ENCODE measurements at regions not wholly inside any gene's neighbourhood (a gene's known extent, or its start where the extent isn't known, plus 50 kb on each side); places are given as distances from the start of the nearest gene placed in this dataset.

- no peaks in the 10 kb centered on the region for H3F3A ChIP-seq (ENCODE audit: insufficient read depth)
- no peaks in the 10 kb centered on the region for H3K27me3 ChIP-seq (ENCODE audit: low read length)
- no peaks in the 10 kb centered on the region for H3K36me3 ChIP-seq (ENCODE audit: low read length)
- no peaks in the 10 kb centered on the region for H3K79me2 ChIP-seq (ENCODE audit: insufficient read depth, low read length)
- no peak overlapping the region for H3K4me2 ChIP-seq (ENCODE audit: low read depth, low read length, poor library complexity, severe bottlenecking)
- no peak overlapping the region for H2AFZ ChIP-seq (ENCODE audit: low read depth, low read length, severe bottlenecking)
- no peaks in the 10 kb centered on the region for H3K9me2 ChIP-seq (replicated peaks; ENCODE audit: insufficient read depth, low read length)
- no peak overlapping the region for H3K4me3 ChIP-seq (ENCODE audit: insufficient read depth, low read length, poor library complexity, severe bottlenecking)
- no peaks in the 10 kb centered on the region for H4K20me1 ChIP-seq (ENCODE audit: low read depth, low read length)
- no peak overlapping the region for H3K27ac ChIP-seq (ENCODE audit: low read depth, low read length)
- H3K9ac ChIP-seq (ENCODE audit: low read length): no peak overlapping the region
- no peaks in the 10 kb centered on the region for H3K9me3 ChIP-seq (ENCODE audit: insufficient read depth, low read length)
- TF ChIP-seq EZH2phosphoT487 (conservative IDR thresholded peaks at IDR 0.05; ENCODE audit: low read length): no peak
- no peak for TF ChIP-seq CTCF (IDR thresholded peaks at IDR 0.05; ENCODE audit: insufficient read depth, low read length, poor library complexity, severe bottlenecking)
These were observed 179.9 kb upstream of the TMEM72 start for GRCh38 chr10:44731283-44731682.

- TF ChIP-seq EZH2phosphoT487 (conservative IDR thresholded peaks at IDR 0.05; ENCODE audit: low read length) (no peak), CTCF (IDR thresholded peaks at IDR 0.05; ENCODE audit: insufficient read depth, low read length, poor library complexity, severe bottlenecking) (no peak)
- Histone ChIP-seq H3K9me3 (ENCODE audit: insufficient read depth, low read length) (no peaks in the 10 kb centered on the region), H3F3A (ENCODE audit: insufficient read depth) (no peaks in the 10 kb centered on the region), H3K27ac (ENCODE audit: low read depth, low read length) (no peak overlapping the region), H3K9ac (ENCODE audit: low read length) (no peak overlapping the region), H3K27me3 (ENCODE audit: low read length) (no peaks in the 10 kb centered on the region), H2AFZ (ENCODE audit: low read depth, low read length, severe bottlenecking) (no peak overlapping the region), H3K4me2 (ENCODE audit: low read depth, low read length, poor library complexity, severe bottlenecking) (no peak overlapping the region), H3K9me2 (replicated peaks; ENCODE audit: insufficient read depth, low read length) (no peaks in the 10 kb centered on the region), H3K4me3 (ENCODE audit: insufficient read depth, low read length, poor library complexity, severe bottlenecking) (no peak overlapping the region), H3K36me3 (ENCODE audit: low read length) (no peaks in the 10 kb centered on the region), H3K79me2 (ENCODE audit: insufficient read depth, low read length) (no peaks in the 10 kb centered on the region), H4K20me1 (ENCODE audit: low read depth, low read length) (no peaks in the 10 kb centered on the region)
These were observed 177.3 kb upstream of the TMEM72 start for GRCh38 chr10:44733501-44734488.

- H3F3A ChIP-seq (ENCODE audit: insufficient read depth): no peaks in the 10 kb centered on the region
- no peak overlapping the region for H3K9ac ChIP-seq (ENCODE audit: low read length)
- H3K27ac ChIP-seq (ENCODE audit: low read depth, low read length): no peak overlapping the region
- no peaks in the 10 kb centered on the region for H3K36me3 ChIP-seq (ENCODE audit: low read length)
- no peaks in the 10 kb centered on the region for H3K79me2 ChIP-seq (ENCODE audit: insufficient read depth, low read length)
- TF ChIP-seq EZH2phosphoT487 (conservative IDR thresholded peaks at IDR 0.05; ENCODE audit: low read length) (no peak), CTCF (IDR thresholded peaks at IDR 0.05; ENCODE audit: insufficient read depth, low read length, poor library complexity, severe bottlenecking) (no peak)
- no peaks in the 10 kb centered on the region for H3K27me3 ChIP-seq (ENCODE audit: low read length)
- no peak overlapping the region for H2AFZ ChIP-seq (ENCODE audit: low read depth, low read length, severe bottlenecking)
- no peaks in the 10 kb centered on the region for H4K20me1 ChIP-seq (ENCODE audit: low read depth, low read length)
- no peak overlapping the region for H3K4me2 ChIP-seq (ENCODE audit: low read depth, low read length, poor library complexity, severe bottlenecking)
- H3K9me3 ChIP-seq (ENCODE audit: insufficient read depth, low read length): no peaks in the 10 kb centered on the region
- no peaks in the 10 kb centered on the region for H3K9me2 ChIP-seq (replicated peaks; ENCODE audit: insufficient read depth, low read length)
- H3K4me3 ChIP-seq (ENCODE audit: insufficient read depth, low read length, poor library complexity, severe bottlenecking): no peak overlapping the region
These were observed 168.9 kb upstream of the TMEM72 start for GRCh38 chr10:44742248-44742647.
